Suprapubic skin (tissue), 4 donors: ENCODE measurements at regions not wholly inside any gene's neighbourhood (a gene's known extent, or its start where the extent isn't known, plus 50 kb on each side); places are given as distances from the start of the nearest gene placed in this dataset.

Experiments used
- DNase-seq, 2 donors: peaks; one replicate each; pipeline ENCODE4 v3.0.0-alpha.2; 2019; ENCODE audit warnings: low spot score in 2 of 2
- H3K27ac ChIP-seq: fragments of 200-600 bp; sonication (generic); one replicate; pipeline ENCODE4 v1.5.1; 2019
- H3K27me3 ChIP-seq: fragments of 200-600 bp; sonication (generic); one replicate; pipeline ENCODE4 v1.5.1; 2019
- H3K36me3 ChIP-seq: fragments of 200-600 bp; sonication (generic); one replicate; pipeline ENCODE4 v1.5.1; 2019
- H3K4me1 ChIP-seq: fragments of 200-600 bp; sonication (generic); one replicate; pipeline ENCODE4 v1.5.1; 2019
- H3K4me3 ChIP-seq: fragments of 200-600 bp; sonication (generic); one replicate; pipeline ENCODE4 v1.5.1; 2019; ENCODE audit warnings: mild to moderate bottlenecking
- H3K9me3 ChIP-seq: fragments of 200-600 bp; sonication (generic); one replicate; pipeline ENCODE4 v1.5.1; 2019
- CTCF ChIP-seq, 2 donors: fragments of 200-600 bp in 1 of 2; fragments of 450-650 bp in 1 of 2; sonication (generic) in 1 of 2; IDR thresholded peaks; one replicate each; pipeline ENCODE4 v1.5.1; 2016 to 2019; ENCODE audit warnings: antibody characterized with exemption in 2 of 2, mild to moderate bottlenecking in 1 of 2, moderate library complexity in 1 of 2
- EP300 ChIP-seq: sonication (generic); formaldehyde crosslinking; IDR thresholded peaks from one replicate; pipeline ENCODE4 v1.6.1; 2017; ENCODE audit warnings: antibody characterized with exemption
- POLR2A ChIP-seq, 2 donors: fragments of 450-650 bp; IDR thresholded peaks; one replicate each; pipeline ENCODE4 v1.6.1; 2017; ENCODE audit warnings: antibody characterized with exemption in 2 of 2, mild to moderate bottlenecking in 2 of 2, moderate library complexity in 2 of 2
- POLR2AphosphoS5 ChIP-seq, 3 donors: sonication (generic); formaldehyde crosslinking; IDR thresholded peaks; one replicate each; pipeline ENCODE4 v1.6.1; 2017; ENCODE audit warnings: antibody characterized with exemption in 3 of 3
- WGBS: methylation state at CpG from one replicate; pipeline ENCODE4 v1.1.5; 2018; 5-methylcytosine and 5-hydroxymethylcytosine counted together

- H3K27me3 ChIP-seq = no peaks in the 10 kb centered on the region
- TF ChIP-seq EP300 = no peak
- TF ChIP-seq POLR2AphosphoS5 (IDR thresholded peaks at IDR 0.05) = no peak
- TF ChIP-seq CTCF (IDR thresholded peaks at IDR 0.05) = no peak
- TF ChIP-seq POLR2A (IDR thresholded peaks at IDR 0.05) = no peak
- no peak for DNase-seq
- H3K27ac ChIP-seq = no peak overlapping the region
- H3K36me3 ChIP-seq = no peaks in the 10 kb centered on the region
- no peaks in the 10 kb centered on the region for H3K4me1 ChIP-seq
- no peaks in the 10 kb centered on the region for H3K9me3 ChIP-seq
- 57% methylated on average over 11 of the region's 11 CpGs for WGBS
- H3K4me3 ChIP-seq = no peak overlapping the region
These were observed 177.8 kb upstream of the ZNF462 start for GRCh38 chr9:106684940-106685695.

GRCh38 chr9:106689089-106689488 lies 173.9 kb upstream of the ZNF462 start:
- Histone ChIP-seq H3K27ac (no peak overlapping the region), H3K36me3 (no peaks in the 10 kb centered on the region), H3K9me3 (no peaks in the 10 kb centered on the region), H3K4me1 (no peaks in the 10 kb centered on the region), H3K4me3 (no peak overlapping the region), H3K27me3 (no peaks in the 10 kb centered on the region)
- DNase-seq = no peak
- WGBS = 83% methylated on average over 3 of the region's 3 CpGs
- TF ChIP-seq POLR2AphosphoS5 (IDR thresholded peaks at IDR 0.05) (no peak), EP300 (no peak), CTCF (IDR thresholded peaks at IDR 0.05) (no peak), POLR2A (IDR thresholded peaks at IDR 0.05) (no peak)

- Histone ChIP-seq H3K4me1 (no peaks in the 10 kb centered on the region), H3K27me3 (peaks cover 3% of the 10 kb centered on the region), H3K27ac (no peak overlapping the region), H3K36me3 (no peaks in the 10 kb centered on the region), H3K9me3 (no peaks in the 10 kb centered on the region), H3K4me3 (no peak overlapping the region)
- no peak for TF ChIP-seq CTCF (IDR thresholded peaks at IDR 0.05)
- no peak for TF ChIP-seq POLR2A (IDR thresholded peaks at IDR 0.05)
- TF ChIP-seq POLR2AphosphoS5 (IDR thresholded peaks at IDR 0.05) = no peak
- TF ChIP-seq EP300 = no peak
- DNase-seq = no peak
- 75% methylated on average over 6 of the region's 6 CpGs for WGBS
These were observed 171.3 kb upstream of the ZNF462 start for GRCh38 chr9:106691627-106692026.

- no peak for DNase-seq
- H3K27me3 ChIP-seq = peaks cover 3% of the 10 kb centered on the region
- no peaks in the 10 kb centered on the region for H3K9me3 ChIP-seq
- H3K4me3 ChIP-seq = no peak overlapping the region
- TF ChIP-seq CTCF (IDR thresholded peaks at IDR 0.05) (no peak), POLR2AphosphoS5 (IDR thresholded peaks at IDR 0.05) (no peak), POLR2A (IDR thresholded peaks at IDR 0.05) (no peak), EP300 (no peak)
- no peaks in the 10 kb centered on the region for H3K36me3 ChIP-seq
- H3K27ac ChIP-seq = no peak overlapping the region
- 60% methylated on average over 5 of the region's 5 CpGs for WGBS
- H3K4me1 ChIP-seq = peaks cover 9% of the 10 kb centered on the region
These were observed 169.4 kb upstream of the ZNF462 start for GRCh38 chr9:106693558-106693957.

- H3K36me3 ChIP-seq = no peaks in the 10 kb centered on the region
- no peak overlapping the region for H3K27ac ChIP-seq
- H3K4me1 ChIP-seq = peaks cover 9% of the 10 kb centered on the region
- 75% methylated on average over 4 of the region's 4 CpGs for WGBS
- TF ChIP-seq CTCF (IDR thresholded peaks at IDR 0.05) = no peak
- TF ChIP-seq POLR2A (IDR thresholded peaks at IDR 0.05) = no peak
- TF ChIP-seq POLR2AphosphoS5 (IDR thresholded peaks at IDR 0.05) = no peak
- TF ChIP-seq EP300 = no peak
- peaks cover 3% of the 10 kb centered on the region for H3K27me3 ChIP-seq
- no peak overlapping the region for H3K4me3 ChIP-seq
- DNase-seq = no peak
- no peaks in the 10 kb centered on the region for H3K9me3 ChIP-seq
These were observed 166.2 kb upstream of the ZNF462 start for GRCh38 chr9:106696804-106697203.
